ENCODE measurements at regions not wholly inside any gene's neighbourhood (a gene's known extent, or its start where the extent isn't known, plus 50 kb on each side); places are given as distances from the start of the nearest gene placed in this dataset.
"Not testable (repeated sequence)": the region's sequence is repeated elsewhere in the genome, so short reads cannot be mapped to it uniquely, and the experiment has no call there.

GRCh38 chr10:47622719-47623118, 99.3 kb upstream of the AGAP9 start:
- not testable (repeated sequence) for DNase-seq

DNA sequence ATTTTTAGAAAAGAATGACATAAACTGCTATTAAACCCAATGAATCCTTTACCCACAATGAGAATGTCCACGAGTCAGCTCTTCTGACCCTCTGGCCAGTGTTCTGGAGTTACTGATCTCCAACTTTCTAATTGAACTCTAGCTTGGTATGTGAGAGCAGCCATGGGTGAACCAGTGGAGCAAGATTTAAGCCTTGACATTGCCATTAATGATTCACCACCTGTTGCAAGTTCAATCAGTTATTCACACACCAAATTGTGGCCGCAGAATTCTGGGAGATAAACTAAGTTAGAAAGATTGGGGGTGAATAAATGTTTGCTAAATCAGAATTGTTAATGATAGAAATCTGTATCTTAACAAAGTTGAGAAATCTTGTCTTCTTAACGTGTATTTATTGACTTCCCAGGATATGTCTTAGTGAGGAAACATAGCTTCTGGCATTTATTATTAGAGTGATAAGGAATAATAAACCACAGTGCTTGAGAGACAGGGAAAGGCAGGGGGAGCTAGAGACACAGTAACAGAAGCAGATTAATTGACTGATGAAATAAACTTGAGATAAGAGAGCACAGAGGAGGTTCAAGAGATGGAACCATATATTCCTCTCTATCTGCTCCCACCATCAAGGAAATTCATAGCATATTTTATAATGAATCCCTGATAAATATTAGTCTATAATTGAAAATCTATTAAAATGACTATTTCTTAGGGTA, 96.0 kb upstream of the AGAP9 start:
- DNase-seq, result peak; percentile 15

- not testable (repeated sequence) for DNase-seq
These were observed 85.9 kb upstream of the AGAP9 start for GRCh38 chr10:47609311-47609710.

DNA sequence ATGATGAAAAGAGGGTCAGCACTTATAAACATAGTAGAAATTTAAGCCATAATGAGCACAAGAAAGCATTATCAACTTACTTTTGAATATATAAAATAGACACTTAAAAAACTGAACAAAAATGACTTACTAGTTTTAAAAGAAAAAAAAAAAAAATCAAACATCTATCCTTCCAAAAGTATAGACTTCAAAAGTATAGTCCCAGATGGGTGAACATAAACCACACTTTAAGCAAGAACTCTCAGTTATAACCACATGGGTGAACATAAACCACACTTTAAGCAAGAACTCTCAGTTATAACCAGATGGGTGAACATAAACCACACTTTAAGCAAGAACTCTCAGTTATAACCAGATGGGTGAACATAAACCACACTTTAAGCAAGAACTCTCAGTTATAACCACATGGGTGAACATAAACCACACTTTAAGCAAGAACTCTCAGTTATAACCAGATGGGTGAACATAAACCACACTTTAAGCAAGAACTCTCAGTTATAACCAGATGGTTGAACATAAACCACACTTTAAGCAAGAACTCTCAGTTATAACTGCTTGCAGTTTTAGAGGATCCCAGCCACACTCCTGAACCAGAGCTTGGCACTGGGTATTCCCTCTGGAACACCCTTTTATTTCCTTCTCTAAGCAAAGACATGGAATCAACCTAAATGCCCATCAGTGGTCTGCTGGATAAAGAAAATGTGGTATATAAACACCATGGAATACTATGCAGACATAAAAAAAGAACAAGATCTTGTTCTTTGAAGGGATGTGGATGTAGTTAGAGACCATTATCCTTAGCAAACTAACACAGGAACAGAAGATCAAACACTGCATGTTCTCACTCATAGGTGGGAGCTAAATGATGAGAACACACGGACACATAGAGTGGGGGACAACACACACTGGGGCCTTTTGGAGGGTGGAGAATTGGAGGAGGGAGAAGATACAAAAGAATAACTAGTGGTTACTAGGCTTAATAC, 82.6 kb upstream of the AGAP9 start:
- DNase-seq, result not testable (repeated sequence)

DNA sequence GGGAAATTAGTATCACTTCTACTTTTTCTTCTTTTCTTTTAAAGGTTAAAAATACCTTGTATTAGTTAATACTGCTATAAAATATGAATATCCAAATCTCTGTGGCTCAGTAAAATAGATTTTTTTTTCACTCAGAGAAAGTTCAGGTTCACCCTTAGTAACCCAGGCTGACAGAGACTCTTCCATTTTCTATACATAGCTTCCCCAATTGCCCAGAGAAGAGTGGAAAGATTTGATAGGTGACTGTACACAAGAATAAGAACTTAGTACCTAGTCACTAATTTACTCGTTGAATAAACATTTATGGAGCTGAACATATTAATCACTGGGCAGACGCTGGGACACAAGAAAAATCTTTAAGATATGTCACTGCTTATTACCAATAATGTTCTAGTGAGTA, 77.2 kb upstream of the AGAP9 start:
- not testable (repeated sequence) for DNase-seq

- not testable (repeated sequence) for DNase-seq
These were observed 76.7 kb upstream of the AGAP9 start for GRCh38 chr10:47600127-47600526.

- DNase-seq, result not testable (repeated sequence)
These were observed 76.2 kb upstream of the AGAP9 start for GRCh38 chr10:47599657-47600056.

DNA sequence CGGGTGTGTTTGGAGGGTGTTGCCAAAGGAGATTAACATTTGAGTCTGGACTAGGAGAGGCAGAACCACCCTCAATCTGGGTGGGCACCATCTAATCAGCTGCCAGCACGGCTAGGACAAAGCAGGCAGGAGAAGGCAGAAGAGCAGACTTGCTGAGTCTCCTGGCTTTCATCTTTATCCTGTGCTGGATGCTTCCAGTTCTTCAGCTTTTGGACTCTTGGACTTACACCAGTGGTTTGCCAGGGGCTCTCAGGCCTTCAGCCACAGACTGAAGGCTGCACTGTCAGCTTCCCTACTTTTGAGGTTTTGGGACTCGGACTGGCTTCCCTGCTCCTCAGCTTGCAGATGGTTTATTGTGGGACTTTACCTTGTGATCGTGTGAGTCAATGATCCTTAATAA, 70.4 kb upstream of the AGAP9 start:
- DNase-seq, result not testable (repeated sequence)

- DNase-seq, result not testable (repeated sequence)
These were observed 69.7 kb upstream of the AGAP9 start for GRCh38 chr10:47593129-47593528.

DNA sequence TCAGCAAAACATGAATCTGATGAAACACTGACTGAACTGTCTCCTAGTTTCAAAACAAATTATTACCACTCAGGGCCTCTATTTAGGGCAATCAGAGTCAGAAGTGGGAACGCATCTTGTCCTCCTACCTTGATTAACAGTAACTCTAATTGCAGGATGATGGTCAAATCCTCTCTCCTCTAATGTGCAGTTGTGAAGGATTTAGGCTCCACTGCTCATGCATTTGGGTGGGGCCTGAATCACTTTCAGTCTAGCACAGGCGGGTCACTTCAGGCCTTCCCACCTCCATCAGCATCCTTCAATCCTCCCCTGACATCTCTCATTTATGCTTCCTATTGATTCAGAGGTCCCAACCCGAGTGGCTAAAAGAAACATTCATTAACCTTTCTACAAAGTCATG, 67.5 kb upstream of the AGAP9 start:
- not testable (repeated sequence) for DNase-seq

GRCh38 chr10:47590534-47590933, 67.1 kb upstream of the AGAP9 start:
- not testable (repeated sequence) for DNase-seq

DNA sequence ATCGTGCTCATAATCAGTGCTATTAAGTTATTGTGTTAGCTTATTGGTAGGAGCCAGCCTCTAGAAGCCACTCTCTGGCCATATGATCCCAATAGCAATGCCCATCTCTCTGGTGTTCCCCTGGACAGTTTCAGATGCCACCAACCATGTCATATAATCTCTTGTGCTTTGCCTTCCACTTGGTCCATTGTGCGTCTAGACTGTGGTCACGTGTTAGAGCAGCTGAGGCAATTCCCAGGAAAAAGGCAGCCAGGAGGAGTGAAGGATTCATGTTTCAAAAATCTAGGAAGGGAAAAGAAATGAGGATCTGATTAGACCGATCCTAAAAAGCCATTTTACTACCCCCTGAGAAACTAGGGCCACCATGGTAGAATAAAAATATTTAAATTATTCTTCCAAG, 58.6 kb upstream of the AGAP9 start:
- DNase-seq, result not testable (repeated sequence)

GRCh38 chr10:47580063-47580462, 56.6 kb upstream of the AGAP9 start:
- DNase-seq, result not testable (repeated sequence)

- DNase-seq, result not testable (repeated sequence)
These were observed 55.1 kb upstream of the AGAP9 start for GRCh38 chr10:47578547-47578946.
